Left cardiac atrium (tissue), 4 donors: ENCODE measurements at regions not wholly inside any gene's neighbourhood (a gene's known extent, or its start where the extent isn't known, plus 50 kb on each side); places are given as distances from the start of the nearest gene placed in this dataset.
"Not testable (repeated sequence)": the region's sequence is repeated elsewhere in the genome, so short reads cannot be mapped to it uniquely, and the experiment has no call there.

Experiments used
- ATAC-seq, 2 donors: fragments of 200-7000 bp; cut with Tn5 transposase; one replicate each; pipeline ENCODE4 v1.9.1; 2020; ENCODE audit warnings: mild to moderate bottlenecking in 2 of 2, moderate library complexity in 2 of 2
- DNase-seq: peaks from one replicate; pipeline ENCODE4 v3.0.0-alpha.2; 2020
- intact Hi-C, 2 donors: fragments of 100-400 bp; cut with DNase I; formaldehyde crosslinking; loops; one replicate each; pipeline versions ENCODE4 v1.14.1 to v1.15.1; 2022 to 2023
- donor health status: DM: no; HTN: yes; CAD: no.
- donor health status: DM: no; HTN: yes; CAD: no; lungs with severe emphysema.
- donor health status: DM: yes; HTN: yes; CAD: no.
- donor health status: Dilated cardiomyopathy.

DNA sequence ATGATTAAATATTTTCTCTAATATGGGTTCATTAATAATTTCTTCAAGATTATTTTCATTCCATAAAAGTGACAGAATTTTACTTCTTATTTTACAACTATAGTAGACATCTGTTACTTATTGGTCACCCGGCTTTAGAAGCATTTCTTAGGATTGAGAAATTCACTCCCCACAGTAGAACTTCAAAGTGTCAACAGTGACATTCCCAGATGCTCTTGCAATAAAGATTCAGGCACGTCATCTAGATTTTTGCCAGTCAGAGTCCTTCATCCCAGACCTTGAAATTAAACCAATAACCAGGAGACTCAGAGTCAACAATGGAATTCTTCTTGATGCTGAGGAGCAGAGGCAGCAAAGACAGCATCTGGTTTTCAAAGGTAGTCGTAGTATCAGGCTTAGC lies 190.8 kb downstream of the VGLL3 start:
- no peak for DNase-seq
- no peak for ATAC-seq
- intact Hi-C loops, result no loop called here

DNA sequence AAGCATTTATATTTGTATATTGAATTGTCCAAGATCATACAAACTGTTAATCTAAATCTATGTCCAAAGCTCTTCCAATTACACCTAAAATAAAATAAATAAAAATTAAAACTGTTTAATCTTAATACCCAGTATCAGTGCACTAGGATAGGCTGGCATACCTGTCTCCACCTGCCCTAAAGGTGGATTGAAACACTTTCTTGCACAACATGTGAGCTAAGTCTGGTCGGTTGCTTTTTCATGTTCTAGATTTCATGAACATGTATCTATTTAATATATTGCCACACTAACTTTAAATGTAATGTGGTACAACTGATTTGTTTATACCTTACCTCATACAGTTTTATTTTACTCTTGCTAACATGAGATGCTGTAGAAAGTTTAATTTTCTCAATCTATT lies 193.0 kb downstream of the VGLL3 start:
- intact Hi-C loops, result no loop called here
- DNase-seq (no peak), ATAC-seq (no peak)

DNA sequence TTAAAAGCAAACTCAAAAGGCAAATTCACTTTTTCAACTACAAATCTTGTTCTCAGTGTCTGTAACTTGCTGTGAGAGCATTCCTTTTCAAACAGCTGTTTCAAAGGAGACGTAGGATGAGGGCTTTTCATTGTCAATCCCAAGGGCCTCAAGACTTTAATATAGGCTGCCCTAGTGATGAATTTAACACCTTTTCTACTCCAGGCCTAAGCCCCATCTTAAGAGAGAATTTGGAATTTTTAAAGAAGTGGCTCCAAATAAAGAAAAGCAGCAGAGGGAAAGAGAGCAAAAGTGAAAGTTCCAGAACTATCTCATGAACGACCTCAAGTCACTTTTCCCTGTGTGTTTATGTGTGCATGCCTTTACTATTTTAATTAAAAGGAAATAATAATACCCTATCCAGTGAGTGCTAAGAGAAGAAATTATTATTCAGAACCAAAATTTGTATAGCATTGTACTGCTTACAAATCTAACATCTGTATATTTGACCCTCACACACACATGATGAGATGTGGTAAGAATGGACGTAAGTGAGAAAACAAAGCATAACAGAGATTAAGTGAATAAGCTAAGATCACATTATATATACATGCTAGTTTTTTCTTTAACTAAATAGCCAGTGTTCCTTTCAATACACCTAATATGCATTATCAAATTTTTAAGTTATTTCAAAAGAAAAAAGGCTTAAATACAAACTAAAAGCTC lies 196.4 kb downstream of the VGLL3 start:
- peak in 1 of 2 donors; percentile 22 for ATAC-seq
- intact Hi-C loops, result no loop called here

GRCh38 chr3:86793786-86794185 lies 197.2 kb downstream of the VGLL3 start:
- DNase-seq (no peak), ATAC-seq (peak; percentile 67 to 96)

More for the DNA sequence above, 196.4 kb downstream of the VGLL3 start:
- DNase-seq, result no peak

GRCh38 chr3:86792316-86792715 lies 198.6 kb downstream of the VGLL3 start:
- no peak for DNase-seq
- ATAC-seq, result no peak
- intact Hi-C loops, result no loop called here

More at GRCh38 chr3:86793786-86794185, 197.2 kb downstream of the VGLL3 start:
- intact Hi-C loops, result no loop called here

DNA sequence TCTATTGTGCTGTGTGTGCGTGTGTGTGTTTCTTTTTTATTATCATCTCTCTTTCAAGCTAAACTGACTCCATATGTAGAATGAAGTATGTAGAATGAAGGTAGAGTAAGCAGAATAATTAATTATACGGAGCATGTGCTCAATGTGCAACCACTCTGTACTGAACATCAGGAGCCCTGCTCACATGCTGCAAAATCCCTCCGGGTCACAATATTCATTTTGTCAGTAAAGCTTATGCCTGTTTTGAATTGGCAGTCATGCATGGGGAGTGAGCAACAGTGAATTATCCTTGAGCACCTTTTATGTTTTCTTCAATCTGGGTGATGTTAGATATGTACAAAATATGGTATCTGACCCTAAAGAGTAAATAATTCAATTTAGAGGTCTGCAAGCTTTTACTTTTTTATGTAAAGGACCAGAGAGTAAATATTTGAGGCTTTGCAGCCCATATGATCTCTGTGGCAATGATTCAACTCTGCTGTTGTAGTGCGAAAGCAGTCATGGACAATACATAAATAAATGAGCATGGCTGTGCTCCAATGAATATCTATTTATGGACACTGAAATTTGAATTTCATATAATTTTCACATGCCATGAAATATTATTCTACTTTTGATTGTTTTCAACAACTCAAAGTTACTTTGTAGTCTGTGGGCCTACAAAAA lies 199.9 kb downstream of the VGLL3 start:
- no peak for DNase-seq
- intact Hi-C loops, result no loop called here
- ATAC-seq, result no peak

DNA sequence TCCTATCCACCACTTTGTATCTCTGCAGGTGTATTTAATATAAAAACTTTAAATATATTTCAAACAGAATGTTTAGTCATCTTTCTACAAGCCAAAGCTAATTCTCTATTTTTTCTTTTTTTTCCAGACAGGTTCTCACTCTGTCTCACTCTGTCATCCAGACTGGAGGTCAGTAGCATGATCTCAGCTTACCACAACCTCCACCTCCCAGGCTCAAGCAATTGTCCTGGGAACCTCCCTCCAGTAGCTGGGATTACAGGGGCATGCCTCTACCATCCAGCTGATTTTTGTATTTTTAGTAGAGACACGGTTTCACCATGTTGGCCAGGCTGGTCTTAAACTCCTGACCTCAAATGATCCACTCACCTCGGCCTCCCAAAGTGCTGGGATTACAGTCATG lies 202.6 kb downstream of the VGLL3 start:
- intact Hi-C loops, result loop anchor here in 1 of 2 donors (5.0 kb wide), 1 partner anchor 294 kb away; no protein-coding TSS in a partner anchor
- no peak for ATAC-seq
- DNase-seq, result no peak

DNA sequence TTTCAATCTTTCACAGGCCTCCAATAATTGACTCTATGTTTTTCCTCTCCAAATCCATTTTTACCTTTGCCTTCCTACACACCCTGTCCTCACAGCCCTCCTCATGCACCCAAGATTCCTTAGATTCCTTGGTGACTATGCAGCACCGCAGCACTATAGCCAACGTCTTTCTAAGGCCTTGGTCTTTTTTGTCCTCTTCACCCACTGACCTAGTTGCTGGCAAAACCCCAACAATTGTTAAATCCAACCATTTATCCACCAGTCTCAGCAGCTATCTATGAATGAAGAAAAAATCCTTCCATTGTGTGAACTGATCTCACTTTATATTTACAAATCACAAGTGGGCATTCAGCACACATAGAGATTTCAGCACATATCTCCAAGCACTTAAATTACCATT lies 203.9 kb downstream of the VGLL3 start:
- no peak for ATAC-seq
- intact Hi-C loops, result loop anchor here in 1 of 2 donors (5.0 kb wide), 1 partner anchor 295 kb away; no protein-coding TSS in a partner anchor
- no peak for DNase-seq

DNA sequence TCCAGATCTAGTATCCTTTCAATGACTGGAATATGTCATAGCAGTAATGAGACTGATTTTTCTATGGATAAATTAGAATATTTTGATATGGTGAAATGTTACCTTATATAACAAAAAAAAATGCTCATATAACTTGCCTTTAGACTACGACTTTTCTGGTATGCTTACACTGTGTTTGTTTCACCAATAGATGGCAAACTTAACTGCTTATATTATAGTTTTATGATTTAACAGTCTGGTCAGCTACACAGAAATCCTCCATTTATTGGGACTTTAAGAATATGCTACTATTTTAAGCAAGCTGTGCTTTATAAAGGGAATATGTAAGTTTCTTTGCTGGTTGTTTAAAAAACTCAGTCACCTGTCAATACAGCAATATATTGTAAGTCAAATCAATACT lies 205.6 kb downstream of the VGLL3 start:
- peak in 1 of 2 donors; percentile 60 for ATAC-seq
- intact Hi-C loops, result loop anchor here in 1 of 2 donors (5.0 kb wide), 1 partner anchor 297 kb away; no protein-coding TSS in a partner anchor

GRCh38 chr3:86782866-86783265 lies 208.1 kb downstream of the VGLL3 start:
- DNase-seq (no peak), ATAC-seq (no peak)
- intact Hi-C loops, result no loop called here

More for the DNA sequence above, 205.6 kb downstream of the VGLL3 start:
- no peak for DNase-seq

DNA sequence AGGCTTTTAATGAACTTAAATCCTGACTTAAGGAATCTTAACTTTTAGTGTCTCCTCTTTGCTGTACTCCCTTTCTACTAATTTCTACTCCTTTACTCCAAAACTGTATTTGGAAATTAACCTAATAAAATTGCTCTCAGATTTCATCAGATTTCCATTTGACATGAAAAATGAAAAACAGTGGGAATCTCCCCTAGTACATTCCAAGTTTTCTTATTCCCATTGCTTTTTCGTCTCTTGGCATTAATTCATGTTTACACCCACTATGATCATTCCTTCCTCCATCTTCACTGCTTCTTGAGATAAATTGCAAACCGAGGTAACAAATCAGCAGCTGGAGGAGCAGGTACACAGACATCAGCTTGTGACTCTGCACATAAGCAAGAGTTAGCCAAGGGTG lies 208.7 kb downstream of the VGLL3 start:
- intact Hi-C loops, result no loop called here
- no peak for ATAC-seq
- DNase-seq, result no peak

DNA sequence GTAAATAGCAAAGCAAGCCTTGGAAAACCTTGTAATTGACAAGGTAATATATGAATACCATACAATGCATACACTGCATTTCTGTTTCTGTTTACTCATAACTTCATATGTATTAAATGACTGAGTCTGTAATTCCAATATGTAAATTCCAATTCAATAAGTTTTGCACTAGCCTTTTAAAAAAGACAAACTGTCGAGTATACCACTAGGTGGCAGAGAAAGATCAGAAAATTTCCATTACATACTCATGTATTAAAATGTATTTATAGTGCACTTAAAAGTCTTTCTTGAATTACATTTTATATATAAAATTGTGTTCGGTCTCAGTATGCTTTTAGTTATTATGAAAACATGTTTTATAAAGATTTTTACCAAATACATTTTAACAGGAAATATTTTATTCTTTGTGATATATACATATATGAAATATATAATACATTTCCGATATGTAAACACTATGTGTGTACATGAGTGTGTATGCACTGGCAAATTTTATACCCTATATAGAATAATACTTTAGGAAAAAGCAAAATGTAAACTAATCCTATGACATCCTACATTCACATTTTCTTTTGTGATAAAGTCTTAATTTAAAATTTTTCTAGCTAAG lies 216.8 kb downstream of the VGLL3 start:
- intact Hi-C loops, result loop anchor here (5.0 to 10.0 kb wide), 2 partner anchors 308 to 311 kb away; no protein-coding TSS in a partner anchor
- DNase-seq, result no peak
- ATAC-seq, result no peak

- DNase-seq, result no peak
- intact Hi-C loops, result loop anchor here (2.0 to 10.0 kb wide), 3 partner anchors 310 to 398 kb away; no protein-coding TSS in a partner anchor
- ATAC-seq, result no peak
These were observed 218.2 kb downstream of the VGLL3 start for GRCh38 chr3:86772699-86773098.

GRCh38 chr3:86771741-86772512 lies 219.0 kb downstream of the VGLL3 start:
- DNase-seq (no peak), ATAC-seq (no peak)
- intact Hi-C loops, result loop anchor here (2.0 to 10.0 kb wide), 3 partner anchors 310 to 399 kb away; no protein-coding TSS in a partner anchor

DNA sequence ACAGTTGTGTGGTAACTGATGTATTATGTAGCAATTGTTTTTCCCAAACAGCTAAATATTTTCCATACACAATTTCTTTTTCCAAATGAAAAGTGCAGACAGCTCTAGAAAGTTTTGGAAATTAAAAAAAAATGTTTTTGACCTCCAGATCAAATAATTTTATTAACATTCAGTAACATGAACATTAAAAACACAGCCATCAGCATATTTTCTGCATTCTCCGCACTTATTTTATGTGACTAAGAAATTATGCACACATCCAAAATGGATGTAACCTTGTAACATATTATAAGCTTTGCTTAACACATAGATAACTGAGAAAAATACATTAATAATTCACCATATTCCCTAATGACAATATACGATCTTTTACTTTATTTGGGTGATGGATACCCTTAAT lies 224.6 kb downstream of the VGLL3 start:
- intact Hi-C loops, result no loop called here
- ATAC-seq (no peak), DNase-seq (no peak)

DNA sequence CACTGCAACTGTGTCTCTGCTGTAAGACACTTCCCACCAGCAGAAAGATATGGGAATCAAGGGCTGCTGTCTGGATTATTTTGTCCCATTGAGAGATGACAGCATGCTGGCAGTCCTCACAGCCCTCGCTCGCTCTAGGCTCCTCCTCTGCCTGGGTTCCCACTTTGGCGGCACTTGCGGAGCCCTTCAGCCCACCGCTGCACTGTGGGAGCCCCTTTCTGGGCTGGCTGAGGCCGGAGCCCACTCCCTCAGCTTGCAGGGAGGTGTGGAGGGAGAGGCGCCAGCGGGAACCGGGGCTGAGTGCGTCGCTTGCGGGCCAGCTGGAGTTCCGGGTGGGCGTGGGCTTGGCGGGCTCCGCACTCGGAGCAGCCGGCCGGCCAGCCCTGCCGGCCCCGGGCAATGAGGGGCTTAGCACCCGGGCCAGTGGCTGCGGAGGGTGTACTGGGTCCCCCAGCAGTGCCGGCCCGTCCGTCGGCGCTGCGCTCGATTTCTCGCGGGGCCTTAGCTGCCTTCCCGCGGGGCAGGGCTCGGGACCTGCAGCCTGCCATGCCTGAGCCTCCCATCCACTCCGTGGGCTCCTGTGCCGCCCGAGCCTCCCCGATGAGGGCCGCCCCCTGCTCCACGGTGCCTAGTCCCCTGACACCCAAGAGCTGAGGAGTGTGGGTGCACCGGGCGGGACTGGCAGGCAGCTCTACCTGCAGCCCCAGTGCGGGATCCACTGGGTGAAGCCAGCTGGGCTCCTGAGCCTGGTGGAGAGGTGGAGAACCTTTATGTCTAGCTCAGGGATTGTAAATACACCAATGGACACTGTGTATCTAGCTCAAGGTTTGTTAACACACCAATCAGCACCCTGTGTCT lies 233.4 kb downstream of the VGLL3 start:
- DNase-seq, intact Hi-C loops, ATAC-seq: not testable (repeated sequence)

DNA sequence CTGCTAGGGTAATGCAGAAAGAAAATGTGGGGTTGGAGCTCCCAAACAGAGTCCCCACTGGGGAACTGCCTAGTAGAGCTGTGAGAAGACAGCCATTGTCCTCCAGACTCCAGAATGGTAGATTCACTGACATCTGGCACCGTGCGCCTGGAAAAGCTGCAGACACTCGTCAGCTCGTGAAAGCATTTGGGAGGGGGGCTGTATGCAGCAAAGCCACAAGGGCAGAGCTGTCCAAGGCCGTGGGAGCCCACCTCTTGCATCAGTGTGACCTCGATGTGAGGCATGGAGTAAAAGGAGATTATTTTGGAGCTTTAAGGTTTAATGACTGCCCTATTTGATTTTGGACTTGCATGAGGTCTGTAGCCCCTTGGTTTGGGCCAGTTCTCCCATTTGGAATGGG lies 242.9 kb downstream of the VGLL3 start:
- intact Hi-C loops, result no loop called here
- ATAC-seq (no peak), DNase-seq (no peak)

GRCh38 chr3:86744051-86744450 lies 246.9 kb downstream of the VGLL3 start:
- DNase-seq (no peak), ATAC-seq (no peak)
- intact Hi-C loops, result no loop called here
